SK-N-SH (cell line): ENCODE measurements at regions not wholly inside any gene's neighbourhood (a gene's known extent, or its start where the extent isn't known, plus 50 kb on each side); places are given as distances from the start of the nearest gene placed in this dataset.

Experiments used
- CTCF ChIA-PET: fragments of 300-600, 350-600 bp; formaldehyde crosslinking; extraction: SDS; loops from one replicate; lab custom pipeline; 2021; lab: Yijun Ruan, JAX
- POLR2A ChIA-PET: fragments of 350-600 bp; sonication (Branson Sonifier 250); formaldehyde crosslinking; extraction: SDS; loops from one replicate; lab custom pipeline; 2020; ENCODE audit warnings: antibody characterized with exemption, inconsistent platforms; lab: Yijun Ruan, JAX
- DNase-seq: peaks from one replicate; pipeline ENCODE4 v3.0.0; 2012
- H2AFZ ChIP-seq: fragments of 200-600 bp; sonication (generic); 2 replicates; pipeline ENCODE4 v1.8.1; 2016; ENCODE audit warnings: antibody characterized with exemption, mild to moderate bottlenecking, low read depth
- H3F3A ChIP-seq: fragments of 200-600 bp; sonication (generic); replicated peaks from 2 replicates; pipeline ENCODE3; 2016; ENCODE audit warnings: antibody characterized with exemption, mild to moderate bottlenecking; ENCODE audit not compliant: insufficient read depth
- H3K27ac ChIP-seq, 2 experiments: fragments of 200-500 bp in 1 of 2; fragments of 200-600 bp in 1 of 2; sonication (Bioruptor generic) in 1 of 2; sonication (generic), shearing (Covaris generic) in 1 of 2; 2 replicates each; pipeline versions ENCODE4 v1.5.1 to v1.6.1; 2014 to 2016; ENCODE audit warnings: low read depth in 2 of 2, inconsistent platforms in 1 of 2, low read length in 1 of 2, mild to moderate bottlenecking in 1 of 2, mixed read lengths in 1 of 2
- H3K27me3 ChIP-seq: fragments of 200-600 bp; sonication (generic), shearing (Covaris generic); 2 replicates; pipeline ENCODE4 v1.6.1; 2016; ENCODE audit warnings: mixed run types; ENCODE audit not compliant: insufficient read depth
- H3K36me3 ChIP-seq, 2 experiments: fragments of 200-500 bp in 1 of 2; fragments of 200-600 bp in 1 of 2; sonication (Bioruptor generic) in 1 of 2; sonication (generic) in 1 of 2; replicated peaks in 1 of 2; 2 replicates each; pipeline versions ENCODE3 to v1.5.1; 2014 to 2016; ENCODE audit warnings: low read length in 1 of 2, mild to moderate bottlenecking in 1 of 2; ENCODE audit not compliant: insufficient read depth in 2 of 2, control insufficient read depth in 1 of 2
- H3K4me1 ChIP-seq, 2 experiments: fragments of 200-500 bp in 1 of 2; fragments of 200-600 bp in 1 of 2; sonication (Bioruptor generic) in 1 of 2; sonication (generic), shearing (Covaris generic) in 1 of 2; 2 replicates each; pipeline versions ENCODE4 v1.5.1 to v1.6.1; 2014 to 2016; ENCODE audit warnings: low read depth in 1 of 2, low read length in 1 of 2, mixed run types in 1 of 2; ENCODE audit not compliant: insufficient read depth in 2 of 2, control insufficient read depth in 1 of 2
- H3K4me2 ChIP-seq: fragments of 200-600 bp; sonication (generic), shearing (Covaris generic); 2 replicates; pipeline ENCODE4 v1.6.1; 2017; ENCODE audit warnings: mixed run types
- H3K4me3 ChIP-seq, 2 experiments: fragments of 200-500 bp in 1 of 2; fragments of 200-600 bp in 1 of 2; sonication (Bioruptor generic) in 1 of 2; sonication (generic), shearing (Covaris generic) in 1 of 2; 2 replicates each; pipeline versions ENCODE4 v1.5.1 to v1.8.1; 2014 to 2016; ENCODE audit warnings: low read depth in 2 of 2, inconsistent platforms in 1 of 2, low read length in 1 of 2, mild to moderate bottlenecking in 1 of 2, mixed read lengths in 1 of 2, moderate library complexity in 1 of 2
- H3K79me2 ChIP-seq: fragments of 200-600 bp; sonication (generic); 2 replicates; pipeline ENCODE4 v1.8.1; 2017; ENCODE audit warnings: mild to moderate bottlenecking; ENCODE audit not compliant: insufficient read depth
- H3K9ac ChIP-seq: fragments of 200-600 bp; sonication (generic); 2 replicates; pipeline ENCODE4 v1.6.1; 2017; ENCODE audit warnings: mixed run types
- H3K9me2 ChIP-seq: fragments of 200-600 bp; sonication (generic); 2 replicates; pipeline ENCODE4 v1.6.1; 2017; ENCODE audit warnings: mixed run types
- H3K9me3 ChIP-seq: fragments of 200-600 bp; sonication (generic); 2 replicates; pipeline ENCODE4 v1.6.1; 2017; ENCODE audit warnings: mixed run types, mild to moderate bottlenecking, moderate library complexity
- H4K20me1 ChIP-seq: fragments of 200-600 bp; sonication (generic); 2 replicates; pipeline ENCODE4 v1.6.1; 2017; ENCODE audit warnings: mild to moderate bottlenecking, mixed run types; ENCODE audit not compliant: insufficient read depth
- EZH2phosphoT487 ChIP-seq: fragments of 200-600 bp; sonication (generic); IDR thresholded peaks from 2 replicates; pipeline ENCODE4 v1.6.1; 2017; ENCODE audit warnings: low read depth, mixed run types, mild to moderate bottlenecking, antibody characterized with exemption, moderate library complexity, borderline replicate concordance
- FOSL2 ChIP-seq: IDR thresholded peaks from 2 replicates; pipeline ENCODE4 v1.4.0; 2012; ENCODE audit warnings: low read depth, mild to moderate bottlenecking, moderate library complexity, borderline replicate concordance
- FOXJ3 ChIP-seq: sonication (generic); formaldehyde crosslinking; IDR thresholded peaks from 2 replicates; pipeline ENCODE4 v1.5.1; 2020; ENCODE audit warnings: mild to moderate bottlenecking, missing genetic modification reagents
- FOXM1 ChIP-seq: IDR thresholded peaks from 2 replicates; pipeline ENCODE4 v1.4.0; 2012; ENCODE audit warnings: low read depth, mild to moderate bottlenecking
- GABPA ChIP-seq: IDR thresholded peaks from 2 replicates; pipeline ENCODE4 v1.4.0; 2012; ENCODE audit warnings: low read depth, mild to moderate bottlenecking
- GATA2 ChIP-seq: sonication (generic); formaldehyde crosslinking; IDR thresholded peaks from 2 replicates; pipeline ENCODE4 v1.5.0; 2020; ENCODE audit warnings: mild to moderate bottlenecking, missing genetic modification reagents
- IRF3 ChIP-seq: fragments of 150-350 bp; IDR thresholded peaks from 2 replicates; pipeline ENCODE4 v1.6.1; 2016; ENCODE audit warnings: mild to moderate bottlenecking, low read depth, low read length
- JUND ChIP-seq: IDR thresholded peaks from 2 replicates; pipeline ENCODE4 v1.4.0; 2012
- MAX ChIP-seq: IDR thresholded peaks from 2 replicates; pipeline ENCODE4 v1.4.0; 2012; ENCODE audit warnings: low read depth
- POLR2AphosphoS5 ChIP-seq: IDR thresholded peaks from 2 replicates; pipeline ENCODE4 v1.6.1; 2012; ENCODE audit warnings: low read depth, low read length
- RAD21 ChIP-seq: IDR thresholded peaks from 2 replicates; pipeline ENCODE4 v1.6.1; 2012; ENCODE audit warnings: mild to moderate bottlenecking, low read length
- RXRA ChIP-seq: IDR thresholded peaks from 2 replicates; pipeline ENCODE4 v1.4.0; 2012; ENCODE audit warnings: low read depth, mild to moderate bottlenecking, borderline replicate concordance
- SIN3A ChIP-seq: IDR thresholded peaks from 2 replicates; pipeline ENCODE4 v1.6.1; 2012; ENCODE audit warnings: low read depth, mild to moderate bottlenecking, low read length, moderate library complexity, borderline replicate concordance
- SMC3 ChIP-seq: IDR thresholded peaks from 2 replicates; pipeline ENCODE4 v1.6.1; 2012; ENCODE audit warnings: low read depth, low read length, improper control_type of control experiment
- TAF1 ChIP-seq: IDR thresholded peaks from 2 replicates; pipeline ENCODE4 v1.6.1; 2012; ENCODE audit warnings: low read depth, mild to moderate bottlenecking, low read length, moderate library complexity, borderline replicate concordance
- TCF12 ChIP-seq: IDR thresholded peaks from 2 replicates; pipeline ENCODE4 v1.4.0; 2012
- WGBS: methylation state at CpG from one replicate; pipeline ENCODE4 v1.1.6; 2017; ENCODE audit warnings: low lambda C conversion rate; 5-methylcytosine and 5-hydroxymethylcytosine counted together
- TF ChIP-seq, protein P1 (sequence below): IDR thresholded peaks from 2 replicates; pipeline ENCODE4; 2012
- TF ChIP-seq, protein P2 (sequence below): IDR thresholded peaks from 2 replicates; pipeline ENCODE4 v1.4.0; 2012; ENCODE audit warnings: low read depth, borderline replicate concordance

GRCh38 chr12:27192118-27192802 is 51.8 kb upstream of the STK38L start:
- peaks cover 7 to 9% of the 10 kb centered on the region in 2 experiments; a peak in 3 of 4 replicates for H3K4me1 ChIP-seq

More at GRCh38 chr12:27192118-27192802, 51.8 kb upstream of the STK38L start:
- Histone ChIP-seq H4K20me1 (no peaks in the 10 kb centered on the region), H3K79me2 (no peaks in the 10 kb centered on the region), H3K4me3 (no peak overlapping the region), H3K9me2 (no peaks in the 10 kb centered on the region), H3F3A (no peaks in the 10 kb centered on the region), H3K9ac (no peak overlapping the region), H2AFZ (no peak overlapping the region), H3K27me3 (no peaks in the 10 kb centered on the region), H3K4me2 (no peak overlapping the region), H3K9me3 (no peaks in the 10 kb centered on the region), H3K27ac (no peak overlapping the region)
- POLR2A ChIA-PET: no interaction called here
- CTCF ChIA-PET: no interaction called here
- 85% methylated on average over 5 of the region's 5 CpGs for WGBS
- DNase-seq: no peak
- TF ChIP-seq JUND (no peak), SMC3 (no peak), FOXJ3 (no peak), RAD21 (no peak), SIN3A (no peak), IRF3 (no peak), GABPA (no peak), MAX (no peak), GATA2 (CRISPR knock-in tag) (no peak), FOXM1 (no peak), TCF12 (no peak), RXRA (no peak), FOSL2 (no peak), TAF1 (no peak), POLR2AphosphoS5 (no peak), EZH2phosphoT487 (no peak)
- TF ChIP-seq, protein P1, sequence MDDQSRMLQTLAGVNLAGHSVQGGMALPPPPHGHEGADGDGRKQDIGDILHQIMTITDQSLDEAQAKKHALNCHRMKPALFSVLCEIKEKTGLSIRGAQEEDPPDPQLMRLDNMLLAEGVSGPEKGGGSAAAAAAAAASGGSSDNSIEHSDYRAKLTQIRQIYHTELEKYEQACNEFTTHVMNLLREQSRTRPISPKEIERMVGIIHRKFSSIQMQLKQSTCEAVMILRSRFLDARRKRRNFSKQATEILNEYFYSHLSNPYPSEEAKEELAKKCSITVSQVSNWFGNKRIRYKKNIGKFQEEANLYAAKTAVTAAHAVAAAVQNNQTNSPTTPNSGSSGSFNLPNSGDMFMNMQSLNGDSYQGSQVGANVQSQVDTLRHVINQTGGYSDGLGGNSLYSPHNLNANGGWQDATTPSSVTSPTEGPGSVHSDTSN: no peak
- TF ChIP-seq, protein P2, sequence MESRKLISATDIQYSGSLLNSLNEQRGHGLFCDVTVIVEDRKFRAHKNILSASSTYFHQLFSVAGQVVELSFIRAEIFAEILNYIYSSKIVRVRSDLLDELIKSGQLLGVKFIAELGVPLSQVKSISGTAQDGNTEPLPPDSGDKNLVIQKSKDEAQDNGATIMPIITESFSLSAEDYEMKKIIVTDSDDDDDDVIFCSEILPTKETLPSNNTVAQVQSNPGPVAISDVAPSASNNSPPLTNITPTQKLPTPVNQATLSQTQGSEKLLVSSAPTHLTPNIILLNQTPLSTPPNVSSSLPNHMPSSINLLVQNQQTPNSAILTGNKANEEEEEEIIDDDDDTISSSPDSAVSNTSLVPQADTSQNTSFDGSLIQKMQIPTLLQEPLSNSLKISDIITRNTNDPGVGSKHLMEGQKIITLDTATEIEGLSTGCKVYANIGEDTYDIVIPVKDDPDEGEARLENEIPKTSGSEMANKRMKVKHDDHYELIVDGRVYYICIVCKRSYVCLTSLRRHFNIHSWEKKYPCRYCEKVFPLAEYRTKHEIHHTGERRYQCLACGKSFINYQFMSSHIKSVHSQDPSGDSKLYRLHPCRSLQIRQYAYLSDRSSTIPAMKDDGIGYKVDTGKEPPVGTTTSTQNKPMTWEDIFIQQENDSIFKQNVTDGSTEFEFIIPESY: no peak
- TF ChIP-seq, all 33 proteins: peak for 0
- H3K36me3 ChIP-seq: no peaks in the 10 kb centered on the region
